Hepatocyte (in vitro differentiated cells): ENCODE measurements at regions not wholly inside any gene's neighbourhood (a gene's known extent, or its start where the extent isn't known, plus 50 kb on each side); places are given as distances from the start of the nearest gene placed in this dataset.

Experiments used
- DNase-seq: peaks from one replicate; pipeline ENCODE4 v3.0.0-alpha.2; 2016; ENCODE audit warnings: low spot score
- H2AFZ ChIP-seq: fragments of 200-600 bp; sonication (generic); 2 replicates; pipeline ENCODE4 v1.6.0; 2016; ENCODE audit warnings: antibody characterized with exemption, mild to moderate bottlenecking
- H3K27ac ChIP-seq: fragments of 200-600 bp; sonication (generic); 2 replicates; pipeline ENCODE4 v1.5.1; 2016; ENCODE audit warnings: mild to moderate bottlenecking
- H3K27me3 ChIP-seq: fragments of 200-600 bp; sonication (generic); 2 replicates; pipeline ENCODE4 v1.6.1; 2016
- H3K36me3 ChIP-seq: fragments of 200-600 bp; sonication (generic); replicated peaks from 2 replicates; pipeline ENCODE4 v1.5.1; 2016; ENCODE audit warnings: low read depth; ENCODE audit not compliant: insufficient read depth
- H3K4me1 ChIP-seq: fragments of 200-600 bp; sonication (generic); 2 replicates; pipeline ENCODE4 v1.5.1; 2016; ENCODE audit warnings: mild to moderate bottlenecking, moderate library complexity; ENCODE audit not compliant: insufficient read depth
- H3K4me2 ChIP-seq: fragments of 200-600 bp; sonication (generic); 2 replicates; pipeline ENCODE4 v1.6.0; 2016
- H3K4me3 ChIP-seq: fragments of 200-600 bp; sonication (generic); 2 replicates; pipeline ENCODE4 v1.5.1; 2016; ENCODE audit warnings: mild to moderate bottlenecking
- H3K79me2 ChIP-seq: fragments of 200-600 bp; sonication (generic); 2 replicates; pipeline ENCODE4 v1.6.0; 2017; ENCODE audit warnings: mild to moderate bottlenecking
- H3K9me2 ChIP-seq: fragments of 200-600 bp; sonication (generic); replicated peaks from 2 replicates; pipeline ENCODE4 v1.6.0; 2017; ENCODE audit warnings: mild to moderate bottlenecking; ENCODE audit not compliant: insufficient read depth
- H3K9me3 ChIP-seq: fragments of 200-600 bp; sonication (generic); 2 replicates; pipeline ENCODE4 v1.5.1; 2016; ENCODE audit warnings: low read depth, mild to moderate bottlenecking
- H4K20me1 ChIP-seq: fragments of 200-600 bp; sonication (generic); 2 replicates; pipeline ENCODE4 v1.6.0; 2016; ENCODE audit warnings: mild to moderate bottlenecking; ENCODE audit not compliant: insufficient read depth, poor library complexity, severe bottlenecking
- EZH2 ChIP-seq: fragments of 200-600 bp; sonication (generic); IDR thresholded peaks from 2 replicates; pipeline ENCODE4 v1.6.1; 2016; ENCODE audit warnings: antibody characterized with exemption, mild to moderate bottlenecking, borderline replicate concordance
- EZH2phosphoT487 ChIP-seq: fragments of 200-600 bp; sonication (generic); IDR thresholded peaks from one replicate; pipeline ENCODE4 v1.6.1; 2018; ENCODE audit warnings: antibody characterized with exemption, mild to moderate bottlenecking, low read depth, moderate library complexity; ENCODE audit not compliant: unreplicated experiment, severe bottlenecking
- WGBS: methylation state at CpG from one replicate; pipeline ENCODE4 v1.1.6; 2016; ENCODE audit warnings: low lambda C conversion rate; ENCODE audit errors: missing lambda C conversion rate; 5-methylcytosine and 5-hydroxymethylcytosine counted together
- TF ChIP-seq, protein P1 (sequence below): fragments of 200-600 bp; sonication (generic); IDR thresholded peaks from 2 replicates; pipeline ENCODE4 v1.5.1; 2016; ENCODE audit warnings: antibody characterized with exemption, mild to moderate bottlenecking; ENCODE audit not compliant: poor library complexity

DNA sequence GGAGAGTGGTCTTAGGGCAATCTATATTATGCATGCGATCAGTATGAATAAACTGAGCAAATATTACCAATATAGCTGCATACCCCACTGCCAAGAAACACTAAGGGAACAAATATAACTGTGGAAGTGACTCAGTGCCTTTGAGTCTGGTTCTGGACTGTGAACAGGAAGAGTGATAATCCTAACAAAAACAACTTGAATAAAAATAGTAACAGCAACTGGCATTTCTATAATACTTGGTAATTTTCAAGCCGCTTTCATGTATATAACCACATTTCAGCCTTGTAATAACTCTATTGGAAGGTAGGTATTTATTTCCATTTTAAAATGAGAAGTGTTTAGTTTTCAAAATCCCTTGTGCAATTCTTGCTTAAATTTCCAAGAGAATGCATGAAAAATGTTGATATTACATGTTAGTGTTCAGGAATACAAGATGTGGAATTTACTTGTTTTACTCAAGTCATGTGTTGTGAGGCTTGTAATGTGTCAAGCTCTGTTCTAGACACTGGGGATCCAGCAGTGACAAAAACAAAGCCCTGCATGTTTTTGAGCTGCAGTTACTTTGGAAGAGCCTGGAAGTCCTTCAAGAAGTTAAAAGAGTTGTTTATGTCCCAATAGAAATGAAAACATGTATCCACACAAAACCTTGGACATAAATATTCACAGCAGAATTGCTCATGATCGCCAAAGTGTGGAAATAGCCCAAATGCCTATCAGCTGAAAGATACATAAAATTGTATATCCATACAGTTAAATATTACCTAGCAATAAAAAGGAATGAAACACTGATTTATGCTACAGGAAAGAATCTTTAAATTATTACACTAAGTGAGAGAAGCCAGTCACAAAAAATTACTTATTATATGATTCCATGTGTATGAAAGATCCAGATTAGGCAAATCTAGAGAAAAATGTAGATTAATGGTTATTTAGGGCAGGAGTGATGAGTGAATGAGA lies 338.1 kb upstream of the TMEM132C start:
- Histone ChIP-seq H3K9me2 (no peaks in the 10 kb centered on the region), H3K36me3 (no peaks in the 10 kb centered on the region), H4K20me1 (no peaks in the 10 kb centered on the region), H3K79me2 (no peaks in the 10 kb centered on the region), H3K9me3 (no peaks in the 10 kb centered on the region), H3K27ac (no peak overlapping the region), H3K27me3 (no peaks in the 10 kb centered on the region), H3K4me3 (no peak overlapping the region), H2AFZ (no peak overlapping the region), H3K4me2 (no peak overlapping the region), H3K4me1 (no peaks in the 10 kb centered on the region)
- TF ChIP-seq, protein P1, sequence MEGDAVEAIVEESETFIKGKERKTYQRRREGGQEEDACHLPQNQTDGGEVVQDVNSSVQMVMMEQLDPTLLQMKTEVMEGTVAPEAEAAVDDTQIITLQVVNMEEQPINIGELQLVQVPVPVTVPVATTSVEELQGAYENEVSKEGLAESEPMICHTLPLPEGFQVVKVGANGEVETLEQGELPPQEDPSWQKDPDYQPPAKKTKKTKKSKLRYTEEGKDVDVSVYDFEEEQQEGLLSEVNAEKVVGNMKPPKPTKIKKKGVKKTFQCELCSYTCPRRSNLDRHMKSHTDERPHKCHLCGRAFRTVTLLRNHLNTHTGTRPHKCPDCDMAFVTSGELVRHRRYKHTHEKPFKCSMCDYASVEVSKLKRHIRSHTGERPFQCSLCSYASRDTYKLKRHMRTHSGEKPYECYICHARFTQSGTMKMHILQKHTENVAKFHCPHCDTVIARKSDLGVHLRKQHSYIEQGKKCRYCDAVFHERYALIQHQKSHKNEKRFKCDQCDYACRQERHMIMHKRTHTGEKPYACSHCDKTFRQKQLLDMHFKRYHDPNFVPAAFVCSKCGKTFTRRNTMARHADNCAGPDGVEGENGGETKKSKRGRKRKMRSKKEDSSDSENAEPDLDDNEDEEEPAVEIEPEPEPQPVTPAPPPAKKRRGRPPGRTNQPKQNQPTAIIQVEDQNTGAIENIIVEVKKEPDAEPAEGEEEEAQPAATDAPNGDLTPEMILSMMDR, result no peak
- TF ChIP-seq EZH2, result no peak
- TF ChIP-seq EZH2phosphoT487, result no peak
- DNase-seq, result no peak
- 79% methylated on average over 3 of the region's 3 CpGs for WGBS

DNA sequence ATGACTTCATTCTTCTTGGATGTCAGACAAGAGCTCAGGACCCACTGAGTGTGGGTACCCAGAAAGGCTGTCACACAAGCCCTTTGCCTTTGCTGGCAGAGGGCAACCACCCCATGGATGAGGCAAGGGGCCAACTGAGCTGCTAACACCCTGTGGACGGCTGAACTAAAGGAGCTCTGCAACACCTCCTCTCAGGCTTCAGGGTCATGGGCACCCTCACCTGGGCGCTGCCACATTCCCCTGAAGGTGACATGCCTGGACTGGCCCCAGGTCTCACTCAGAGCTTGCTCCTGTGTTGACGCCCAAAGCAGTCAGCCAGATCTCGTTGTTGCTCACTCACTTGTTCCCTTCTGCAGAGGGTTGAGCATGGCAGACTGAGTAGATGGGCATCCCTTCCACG lies 336.8 kb upstream of the TMEM132C start:
- H3K4me1 ChIP-seq, result no peaks in the 10 kb centered on the region
- H3K79me2 ChIP-seq, result no peaks in the 10 kb centered on the region
- TF ChIP-seq EZH2phosphoT487 (no peak), EZH2 (no peak)
- TF ChIP-seq, protein P1, result no peak
- H3K9me2 ChIP-seq, result no peaks in the 10 kb centered on the region
- no peak overlapping the region for H3K27ac ChIP-seq
- H3K9me3 ChIP-seq, result no peaks in the 10 kb centered on the region
- no peaks in the 10 kb centered on the region for H3K36me3 ChIP-seq
- no peaks in the 10 kb centered on the region for H4K20me1 ChIP-seq
- H3K27me3 ChIP-seq, result no peaks in the 10 kb centered on the region
- H3K4me3 ChIP-seq, result no peak overlapping the region
- no peak overlapping the region for H2AFZ ChIP-seq
- H3K4me2 ChIP-seq, result no peak overlapping the region
- no peak for DNase-seq
- WGBS, result 78% methylated on average over 5 of the region's 5 CpGs

DNA sequence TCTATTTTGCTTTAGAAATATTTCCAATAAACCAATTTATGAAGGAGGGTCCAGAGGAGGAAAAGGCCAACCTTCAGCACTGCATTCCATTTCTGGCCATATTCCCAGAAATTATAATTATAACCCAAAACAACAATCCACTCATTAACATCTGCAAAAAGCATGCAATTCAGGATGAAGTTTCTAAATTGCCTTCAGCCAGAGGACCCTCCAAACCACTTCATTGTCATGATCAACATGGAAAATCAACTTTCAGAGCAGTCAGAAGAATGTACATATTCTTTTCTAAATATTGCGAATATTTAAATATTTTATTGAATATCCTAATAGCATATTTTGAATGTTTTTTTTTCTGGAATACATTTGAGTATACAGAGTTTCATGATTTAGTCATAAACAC lies 332.6 kb upstream of the TMEM132C start:
- WGBS, result 95% methylated on average over 1 of the region's 1 CpG

More for the DNA sequence above, 332.6 kb upstream of the TMEM132C start:
- no peak overlapping the region for H2AFZ ChIP-seq
- no peaks in the 10 kb centered on the region for H3K9me3 ChIP-seq
- no peak for DNase-seq
- H3K27ac ChIP-seq, result no peak overlapping the region
- H3K4me1 ChIP-seq, result no peaks in the 10 kb centered on the region
- no peaks in the 10 kb centered on the region for H3K79me2 ChIP-seq
- no peaks in the 10 kb centered on the region for H3K36me3 ChIP-seq
- no peaks in the 10 kb centered on the region for H3K9me2 ChIP-seq
- no peak overlapping the region for H3K4me2 ChIP-seq
- H3K4me3 ChIP-seq, result no peak overlapping the region
- H4K20me1 ChIP-seq, result no peaks in the 10 kb centered on the region
- H3K27me3 ChIP-seq, result no peaks in the 10 kb centered on the region
- TF ChIP-seq EZH2, result no peak
- TF ChIP-seq EZH2phosphoT487, result no peak
- TF ChIP-seq, protein P1, result no peak
